MM.1S (cell line): ENCODE measurements at regions not wholly inside any gene's neighbourhood (a gene's known extent, or its start where the extent isn't known, plus 50 kb on each side); places are given as distances from the start of the nearest gene placed in this dataset.

Experiments used
- DNase-seq: peaks from one replicate; pipeline ENCODE4 v3.0.0-alpha.2; 2015
- H2AFZ ChIP-seq: fragments of 300-600 bp; sonication (generic); 2 replicates; pipeline ENCODE4 v1.6.0; 2016; ENCODE audit warnings: antibody characterized with exemption, low read length
- H3F3A ChIP-seq: fragments of 300-600 bp; sonication (generic); 2 replicates; pipeline ENCODE4 v1.6.1; 2016; ENCODE audit warnings: mild to moderate bottlenecking, antibody characterized with exemption, low read length, moderate library complexity, mixed read lengths; ENCODE audit not compliant: insufficient read depth
- H3K27ac ChIP-seq: fragments of 300-600 bp; sonication (generic); 2 replicates; pipeline ENCODE4 v1.5.1; 2016; ENCODE audit warnings: mild to moderate bottlenecking, low read length
- H3K27me3 ChIP-seq: fragments of 300-600 bp; sonication (generic); replicated peaks from 2 replicates; pipeline ENCODE4 v1.6.0; 2016; ENCODE audit warnings: low read length; ENCODE audit not compliant: insufficient read depth
- H3K36me3 ChIP-seq: fragments of 300-600 bp; sonication (generic); replicated peaks from 2 replicates; pipeline ENCODE4 v1.6.1; 2016; ENCODE audit warnings: mild to moderate bottlenecking, low read length, mixed read lengths; ENCODE audit not compliant: insufficient read depth
- H3K4me1 ChIP-seq: fragments of 300-600 bp; sonication (generic); 2 replicates; pipeline ENCODE4 v1.6.1; 2016; ENCODE audit warnings: low read length, mixed read lengths
- H3K4me2 ChIP-seq: fragments of 300-600 bp; sonication (generic); 2 replicates; pipeline ENCODE4 v1.6.0; 2016; ENCODE audit warnings: low read depth, low read length
- H3K4me3 ChIP-seq: fragments of 300-600 bp; sonication (generic); 2 replicates; pipeline ENCODE4 v1.5.1; 2016; ENCODE audit warnings: low read length, mixed read lengths
- H3K79me2 ChIP-seq: fragments of 300-600 bp; sonication (generic); 2 replicates; pipeline ENCODE4 v1.6.1; 2016; ENCODE audit warnings: mixed run types, low read length, mixed read lengths
- H3K9ac ChIP-seq: fragments of 300-600 bp; sonication (generic); 2 replicates; pipeline ENCODE4 v1.6.1; 2016; ENCODE audit warnings: low read length, mixed read lengths
- H3K9me2 ChIP-seq: fragments of 300-600 bp; sonication (generic); replicated peaks from 2 replicates; pipeline ENCODE4 v1.6.1; 2016; ENCODE audit warnings: mild to moderate bottlenecking, low read length, mixed read lengths; ENCODE audit not compliant: insufficient read depth
- H3K9me3 ChIP-seq: fragments of 300-600 bp; sonication (generic); replicated peaks from 2 replicates; pipeline ENCODE4 v1.6.1; 2016; ENCODE audit warnings: mild to moderate bottlenecking, low read length, mixed read lengths; ENCODE audit not compliant: insufficient read depth
- H4K20me1 ChIP-seq: fragments of 300-600 bp; sonication (generic); 2 replicates; pipeline ENCODE4 v1.6.1; 2016; ENCODE audit warnings: mild to moderate bottlenecking, low read length, moderate library complexity, mixed read lengths; ENCODE audit not compliant: insufficient read depth
- EZH2 ChIP-seq: fragments of 300-600 bp; sonication (generic); optimal IDR thresholded peaks from 2 replicates; pipeline ENCODE3; 2017; ENCODE audit warnings: low read depth, mild to moderate bottlenecking, antibody characterized with exemption, low read length, mixed read lengths
- EZH2phosphoT487 ChIP-seq: fragments of 300-600 bp; sonication (generic); IDR thresholded peaks from 2 replicates; pipeline ENCODE4 v1.6.1; 2018; ENCODE audit warnings: antibody characterized with exemption, low read length
- TF ChIP-seq, protein P1 (sequence below): fragments of 300-600 bp; sonication (generic); IDR thresholded peaks from 2 replicates; pipeline ENCODE4 v1.5.1; 2016; ENCODE audit warnings: antibody characterized with exemption, low read length, mixed read lengths

DNA sequence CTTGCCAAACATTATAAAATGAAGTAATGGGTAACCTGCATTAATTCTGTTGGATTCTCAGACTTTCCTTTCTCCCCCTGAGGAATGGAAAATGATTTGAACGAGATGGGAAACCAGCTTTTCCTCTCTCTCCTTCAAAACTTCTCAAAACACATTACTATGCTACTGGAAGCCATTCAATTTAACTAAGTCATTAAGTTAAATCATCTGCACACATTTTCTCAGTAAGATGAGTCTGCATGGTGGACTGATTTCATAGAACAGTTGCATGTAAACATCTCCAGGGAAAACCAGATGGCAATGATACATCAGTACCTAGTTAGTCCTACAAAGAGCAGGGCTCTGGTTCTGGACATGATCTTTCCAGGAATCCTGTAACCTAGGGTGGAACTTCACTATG, 59.9 kb downstream of the BMP4 start:
- Histone ChIP-seq H3K4me2 (no peak overlapping the region), H3K9me2 (no peaks in the 10 kb centered on the region), H3K4me3 (no peak overlapping the region), H3K4me1 (peaks cover 14% of the 10 kb centered on the region), H3K79me2 (no peaks in the 10 kb centered on the region), H3F3A (peaks cover 9% of the 10 kb centered on the region), H3K27ac (no peak overlapping the region), H3K9ac (no peak overlapping the region), H3K36me3 (no peaks in the 10 kb centered on the region), H4K20me1 (no peaks in the 10 kb centered on the region), H3K9me3 (no peaks in the 10 kb centered on the region), H3K27me3 (no peaks in the 10 kb centered on the region), H2AFZ (no peak overlapping the region)
- no peak for DNase-seq
- TF ChIP-seq, protein P1, sequence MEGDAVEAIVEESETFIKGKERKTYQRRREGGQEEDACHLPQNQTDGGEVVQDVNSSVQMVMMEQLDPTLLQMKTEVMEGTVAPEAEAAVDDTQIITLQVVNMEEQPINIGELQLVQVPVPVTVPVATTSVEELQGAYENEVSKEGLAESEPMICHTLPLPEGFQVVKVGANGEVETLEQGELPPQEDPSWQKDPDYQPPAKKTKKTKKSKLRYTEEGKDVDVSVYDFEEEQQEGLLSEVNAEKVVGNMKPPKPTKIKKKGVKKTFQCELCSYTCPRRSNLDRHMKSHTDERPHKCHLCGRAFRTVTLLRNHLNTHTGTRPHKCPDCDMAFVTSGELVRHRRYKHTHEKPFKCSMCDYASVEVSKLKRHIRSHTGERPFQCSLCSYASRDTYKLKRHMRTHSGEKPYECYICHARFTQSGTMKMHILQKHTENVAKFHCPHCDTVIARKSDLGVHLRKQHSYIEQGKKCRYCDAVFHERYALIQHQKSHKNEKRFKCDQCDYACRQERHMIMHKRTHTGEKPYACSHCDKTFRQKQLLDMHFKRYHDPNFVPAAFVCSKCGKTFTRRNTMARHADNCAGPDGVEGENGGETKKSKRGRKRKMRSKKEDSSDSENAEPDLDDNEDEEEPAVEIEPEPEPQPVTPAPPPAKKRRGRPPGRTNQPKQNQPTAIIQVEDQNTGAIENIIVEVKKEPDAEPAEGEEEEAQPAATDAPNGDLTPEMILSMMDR = no peak
- TF ChIP-seq EZH2phosphoT487 (no peak), EZH2 (no peak)

DNA sequence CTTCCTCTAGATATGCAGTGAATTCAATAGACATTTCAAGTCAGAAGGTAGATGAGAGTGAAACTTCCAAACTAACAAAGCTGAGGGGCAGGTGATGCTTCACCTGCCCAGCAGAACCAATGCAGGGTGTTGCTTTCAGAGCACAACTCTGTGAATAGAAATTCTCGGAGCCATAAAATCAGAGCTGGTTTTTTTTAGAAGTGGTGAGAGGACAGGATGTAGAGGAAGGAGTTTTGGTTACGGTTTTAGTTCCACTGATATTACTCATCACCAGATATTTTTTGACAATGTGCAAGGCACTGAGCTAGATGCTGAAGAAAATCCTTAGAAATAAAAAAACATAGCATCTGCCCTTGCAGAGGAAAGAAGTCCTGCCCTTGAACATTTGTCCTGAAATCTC, 62.2 kb downstream of the BMP4 start:
- H3K4me1 ChIP-seq = peaks cover 14% of the 10 kb centered on the region
- H3K4me2 ChIP-seq = peak overlapping the region; percentile 76; the same call in 1 of the 2 replicates
- no peaks in the 10 kb centered on the region for H3K9me3 ChIP-seq
- H3K9ac ChIP-seq = peak overlapping the region; percentile 16; the same call in 1 of the 2 replicates
- no peak for TF ChIP-seq EZH2
- TF ChIP-seq, protein P1 = no peak
- TF ChIP-seq EZH2phosphoT487 = no peak
- H3K36me3 ChIP-seq = no peaks in the 10 kb centered on the region
- no peak overlapping the region for H2AFZ ChIP-seq
- no peaks in the 10 kb centered on the region for H3K9me2 ChIP-seq
- H3F3A ChIP-seq = peaks cover 9% of the 10 kb centered on the region
- peak; percentile 79 for DNase-seq
- H4K20me1 ChIP-seq = no peaks in the 10 kb centered on the region
- H3K4me3 ChIP-seq = no peak overlapping the region
- H3K79me2 ChIP-seq = no peaks in the 10 kb centered on the region
- no peaks in the 10 kb centered on the region for H3K27me3 ChIP-seq
- H3K27ac ChIP-seq = peak overlapping the region; percentile 71; the same call in 1 of the 2 replicates

- peaks cover 9% of the 10 kb centered on the region for H3F3A ChIP-seq
- no peaks in the 10 kb centered on the region for H3K9me3 ChIP-seq
- H3K4me3 ChIP-seq = peak overlapping the region; percentile 29; the same call in 1 of the 2 replicates
- no peaks in the 10 kb centered on the region for H3K79me2 ChIP-seq
- H3K36me3 ChIP-seq = no peaks in the 10 kb centered on the region
- H3K4me1 ChIP-seq = peaks cover 14% of the 10 kb centered on the region
- H3K27me3 ChIP-seq = no peaks in the 10 kb centered on the region
- H4K20me1 ChIP-seq = no peaks in the 10 kb centered on the region
- H3K4me2 ChIP-seq = peak overlapping the region; percentile 76
- TF ChIP-seq EZH2 (no peak), EZH2phosphoT487 (no peak)
- TF ChIP-seq, protein P1 = no peak
- H2AFZ ChIP-seq = no peak overlapping the region
- H3K9ac ChIP-seq = no peak overlapping the region
- H3K9me2 ChIP-seq = no peaks in the 10 kb centered on the region
- peak overlapping the region; percentile 71; the same call in 1 of the 2 replicates for H3K27ac ChIP-seq
- peak; percentile 39 for DNase-seq
Measured at GRCh38 chr14:53893374-53893773, 63.3 kb downstream of the BMP4 start.
